ENCODE measurements at regions not wholly inside any gene's neighbourhood (a gene's known extent, or its start where the extent isn't known, plus 50 kb on each side); places are given as distances from the start of the nearest gene placed in this dataset.
"Not testable (repeated sequence)": the region's sequence is repeated elsewhere in the genome, so short reads cannot be mapped to it uniquely, and the experiment has no call there.

DNA sequence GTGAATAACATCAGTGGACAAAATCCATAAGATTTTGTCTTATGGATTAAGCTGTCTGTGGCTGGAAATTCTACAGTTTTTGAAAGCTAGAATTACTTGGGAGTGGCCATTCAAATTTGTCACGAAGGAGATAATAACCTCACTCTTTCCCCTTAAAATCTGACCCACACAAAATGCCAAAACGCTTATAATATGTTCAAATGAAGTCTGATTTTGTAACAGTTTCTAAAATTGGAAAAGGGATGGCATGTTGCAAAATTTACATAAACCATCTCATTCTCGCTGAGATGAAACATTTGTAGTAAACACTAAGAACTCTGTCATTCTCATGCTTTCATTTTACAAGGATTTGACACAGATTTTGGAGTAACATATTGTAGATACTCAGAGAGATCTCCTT lies 112.7 kb downstream of the GJA1 start:
- no peak for DNase-seq (ENCODE audit: low spot score)

- no peak for DNase-seq (ENCODE audit: low spot score)
These were observed 114.3 kb downstream of the GJA1 start for GRCh38 chr6:121549736-121550135.

DNA sequence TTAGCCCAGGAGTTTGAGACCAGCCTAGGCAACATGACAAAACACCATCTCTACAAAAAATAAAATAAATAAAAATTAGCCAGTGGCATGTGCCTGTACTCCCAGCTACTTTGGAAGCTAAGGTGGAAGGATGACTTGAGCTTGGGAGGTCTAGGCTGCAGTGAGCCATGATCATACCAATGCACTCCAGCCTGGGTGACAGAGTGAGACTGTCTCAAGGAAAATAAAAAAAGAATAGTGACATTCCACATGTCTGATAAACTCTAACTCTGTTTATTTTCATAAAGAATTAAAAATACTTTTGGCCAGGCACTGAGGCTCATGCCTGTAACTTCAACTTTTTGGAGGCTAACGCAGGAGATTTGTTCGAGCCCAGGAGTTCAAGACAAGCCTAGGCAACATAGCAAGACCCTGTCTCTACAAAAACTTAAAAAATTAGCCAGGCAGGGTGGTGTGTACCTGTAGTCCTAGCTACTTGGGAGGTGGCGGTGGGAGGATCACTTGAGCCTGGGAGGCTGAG lies 115.1 kb downstream of the GJA1 start:
- no peak for DNase-seq (ENCODE audit: low spot score)

DNA sequence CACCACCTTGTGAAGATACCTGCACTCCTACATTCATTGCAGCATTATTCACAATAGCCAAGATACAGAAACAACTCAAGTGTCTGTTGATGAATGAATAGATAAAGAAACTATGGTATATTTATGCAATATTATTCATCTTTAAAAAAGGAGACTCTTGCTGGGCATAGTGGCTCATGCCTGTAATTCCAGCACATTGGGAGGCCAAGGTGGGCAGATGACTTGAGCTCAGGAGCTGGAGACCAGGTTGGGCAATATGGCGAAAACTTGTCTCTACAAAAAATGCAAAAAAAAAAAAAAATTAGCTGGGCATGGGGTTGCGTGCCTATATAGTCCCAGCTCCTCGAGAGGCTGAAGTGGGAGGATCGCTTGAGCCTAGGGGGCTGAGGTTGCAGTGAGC lies 119.8 kb downstream of the GJA1 start:
- no peak for DNase-seq (ENCODE audit: low spot score)

DNA sequence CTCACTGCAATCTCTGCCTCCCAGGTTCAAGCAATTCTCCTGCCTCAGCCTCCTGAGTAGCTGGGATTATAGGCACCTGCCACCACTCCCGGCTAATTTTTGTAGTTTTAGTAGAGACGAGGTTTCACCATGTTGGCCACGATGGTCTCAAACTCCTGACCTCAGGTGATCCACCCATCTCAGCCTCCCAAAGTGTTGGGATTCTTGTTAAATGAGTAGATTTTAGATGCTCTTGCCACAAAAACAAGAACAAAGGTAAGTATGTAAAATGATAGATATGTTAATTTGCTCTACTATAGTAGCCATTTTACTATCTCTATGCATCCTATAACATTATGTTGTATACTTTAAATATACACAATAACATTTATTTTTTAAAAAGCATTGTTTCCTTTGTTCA lies 120.7 kb downstream of the GJA1 start:
- DNase-seq (ENCODE audit: low spot score): not testable (repeated sequence)

- DNase-seq (ENCODE audit: low spot score): no peak
These were observed 121.9 kb downstream of the GJA1 start for GRCh38 chr6:121557146-121557940.

DNA sequence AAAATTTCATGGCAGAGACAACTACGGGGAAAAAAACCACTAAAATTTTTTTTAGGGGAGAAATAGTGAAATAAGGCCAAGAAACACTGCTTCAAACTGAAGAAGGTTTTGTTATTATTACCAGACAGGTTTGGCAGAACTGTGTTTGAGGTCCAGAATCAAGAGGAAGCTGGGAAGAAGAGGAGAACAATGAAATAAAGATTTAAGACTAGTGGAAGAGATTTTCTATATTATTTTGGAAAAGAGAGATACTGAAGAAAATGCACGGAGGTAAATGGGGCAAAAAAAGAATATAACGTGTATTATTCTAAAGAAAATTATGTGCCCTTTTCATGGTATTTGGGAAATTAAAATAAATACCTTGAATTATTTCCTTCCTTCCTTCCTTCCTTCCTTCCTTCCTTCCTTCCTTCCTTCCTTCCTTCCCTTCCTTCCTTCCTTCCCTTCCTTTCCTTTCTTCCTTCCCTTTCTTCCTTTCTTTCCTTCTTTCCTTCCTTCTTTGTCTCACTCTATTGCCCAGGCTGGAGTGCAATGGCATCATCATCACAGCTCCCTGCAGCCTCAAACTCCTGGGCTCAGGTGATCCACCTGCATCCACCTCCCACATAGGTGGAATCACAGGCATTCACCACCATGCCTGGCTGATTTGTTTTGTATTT lies 124.3 kb downstream of the GJA1 start:
- no peak for DNase-seq (ENCODE audit: low spot score)

- DNase-seq (ENCODE audit: low spot score): no peak
These were observed 125.0 kb downstream of the GJA1 start for GRCh38 chr6:121560476-121560875.

DNA sequence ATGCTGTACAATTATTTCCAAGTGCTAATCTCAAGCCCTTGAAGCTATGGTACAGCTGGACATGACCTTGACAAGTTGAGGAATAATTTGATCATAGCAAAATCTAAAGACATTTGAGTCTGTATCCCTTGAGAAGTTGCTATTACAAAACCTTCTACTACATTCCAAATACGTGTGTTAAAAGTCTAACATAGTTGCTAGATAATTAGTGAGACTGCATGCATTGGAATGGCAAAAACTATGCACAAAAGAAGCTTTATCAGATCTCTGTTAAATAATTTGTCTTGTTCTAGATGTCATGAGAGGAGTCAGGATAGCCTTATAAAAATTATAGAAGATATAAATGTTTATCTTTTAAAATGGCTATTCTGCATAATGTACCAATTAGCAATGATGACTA lies 127.8 kb downstream of the GJA1 start:
- DNase-seq (ENCODE audit: low spot score): no peak

- not testable (repeated sequence) for DNase-seq (ENCODE audit: low spot score)
These were observed 129.1 kb downstream of the GJA1 start for GRCh38 chr6:121564529-121564928.

GRCh38 chr6:121571455-121571854 lies 136.0 kb downstream of the GJA1 start:
- no peak for DNase-seq (ENCODE audit: low spot score)

- no peak for DNase-seq (ENCODE audit: low spot score)
These were observed 138.0 kb downstream of the GJA1 start for GRCh38 chr6:121573481-121573880.

GRCh38 chr6:121578216-121578615 lies 142.8 kb downstream of the GJA1 start:
- DNase-seq (ENCODE audit: low spot score): no peak

DNA sequence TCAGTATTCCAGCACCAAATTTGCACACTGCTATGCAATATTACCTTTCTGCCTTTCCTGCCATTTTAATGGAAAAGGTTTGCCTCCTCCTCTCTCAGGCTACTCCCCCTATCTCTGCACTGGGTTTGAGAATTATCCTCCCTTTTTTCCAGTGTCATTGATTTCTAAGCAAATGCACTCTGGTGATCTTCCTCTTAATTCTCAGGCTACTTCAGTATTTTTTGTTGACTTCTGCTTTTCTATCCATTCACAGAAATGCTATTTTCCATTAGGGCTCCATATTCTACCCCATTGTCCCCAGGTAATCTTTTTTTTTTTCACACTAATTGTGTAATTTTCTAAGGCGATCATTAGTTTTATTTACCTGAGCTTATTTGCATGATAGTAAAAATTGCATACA lies 144.0 kb downstream of the GJA1 start:
- DNase-seq (ENCODE audit: low spot score): no peak

GRCh38 chr6:121581327-121581726 lies 145.9 kb downstream of the GJA1 start:
- DNase-seq (ENCODE audit: low spot score): no peak

GRCh38 chr6:121582262-121582661 lies 146.8 kb downstream of the GJA1 start:
- DNase-seq (ENCODE audit: low spot score): no peak

- no peak for DNase-seq (ENCODE audit: low spot score)
These were observed 149.3 kb downstream of the GJA1 start for GRCh38 chr6:121584586-121585369.

DNA sequence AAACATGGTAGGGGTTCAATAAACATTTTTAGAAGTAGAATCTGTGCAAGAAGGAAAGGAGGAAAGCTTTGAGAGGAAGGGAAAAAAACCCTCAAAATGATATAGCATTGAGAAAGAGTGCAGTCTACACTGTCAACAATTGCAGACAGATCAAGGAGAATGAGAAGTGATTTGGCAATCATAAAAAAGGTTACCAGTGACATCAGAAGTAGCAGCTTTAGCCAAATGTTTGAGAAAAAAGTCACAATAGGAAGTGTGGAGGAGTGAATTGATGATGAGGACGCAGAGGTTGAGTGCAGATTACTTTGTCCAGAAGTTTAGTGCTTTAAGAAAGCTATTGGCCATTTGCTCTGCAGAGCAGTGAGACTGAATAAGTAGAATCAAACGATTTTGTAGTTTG lies 155.0 kb downstream of the GJA1 start:
- no peak for DNase-seq (ENCODE audit: low spot score)

GRCh38 chr6:121590916-121591315 lies 155.5 kb downstream of the GJA1 start:
- no peak for DNase-seq (ENCODE audit: low spot score)

DNA sequence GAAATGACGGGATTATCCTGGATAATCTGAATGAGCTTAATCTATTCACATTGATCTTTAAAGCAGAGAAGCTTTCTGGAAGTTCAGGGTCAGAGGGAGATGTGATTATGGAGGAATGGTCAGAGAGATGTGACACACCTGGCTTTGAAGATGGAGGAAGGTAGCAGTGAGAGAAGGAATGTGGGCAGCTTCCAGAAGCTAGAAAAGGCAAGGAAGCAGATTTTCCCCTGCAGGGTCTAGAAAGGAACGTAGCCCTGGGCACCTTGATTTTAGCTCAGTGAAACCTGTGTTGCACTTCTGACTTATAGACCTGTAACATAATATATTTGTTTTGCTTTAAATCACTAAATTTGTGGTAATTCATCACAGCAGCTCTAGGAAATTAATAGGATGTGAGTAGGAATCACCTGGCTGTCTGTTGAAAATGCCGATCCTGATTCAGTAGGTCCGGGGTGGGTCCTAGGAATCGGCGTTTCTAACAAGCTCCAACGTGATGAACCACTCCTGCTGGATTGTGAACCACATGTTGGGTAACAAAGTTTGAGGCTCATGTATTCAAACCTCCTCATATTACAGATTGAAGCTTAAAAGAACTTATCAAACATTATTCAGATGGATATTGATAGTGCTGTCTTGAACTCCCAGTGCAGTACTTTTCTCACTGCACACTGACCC lies 157.0 kb downstream of the GJA1 start:
- DNase-seq (ENCODE audit: low spot score): no peak

DNA sequence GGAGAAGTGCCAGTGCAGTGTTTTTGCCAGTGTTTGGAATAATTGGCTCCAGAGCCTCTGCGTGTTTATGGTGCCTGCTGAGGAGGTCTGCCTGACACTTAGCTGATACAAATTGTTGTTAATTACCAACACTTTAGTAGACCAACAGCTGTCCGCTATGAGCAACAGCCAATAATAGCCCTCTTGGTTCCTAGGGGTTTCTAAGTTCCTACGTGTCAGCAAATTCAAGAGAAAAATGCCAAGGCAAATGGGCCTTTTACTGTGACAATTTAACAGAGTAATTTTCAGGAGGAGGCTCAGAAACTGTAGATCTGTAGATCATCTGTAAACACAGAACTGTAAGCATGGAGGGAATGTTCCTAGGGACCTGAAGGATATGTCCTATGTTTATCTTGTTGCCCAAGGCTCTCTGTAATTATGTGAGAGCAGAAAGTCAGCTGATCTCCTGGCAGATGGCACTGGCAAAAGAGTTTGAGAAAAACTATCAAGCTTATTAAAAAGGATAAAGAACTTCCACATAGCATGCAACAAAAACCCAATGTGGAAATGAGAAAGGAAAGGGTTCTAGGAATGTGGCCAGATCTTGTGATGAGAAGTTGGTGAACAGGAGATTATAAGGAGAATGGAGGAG lies 157.7 kb downstream of the GJA1 start:
- no peak for DNase-seq (ENCODE audit: low spot score)
